ENCODE measurements at regions not wholly inside any gene's neighbourhood (a gene's known extent, or its start where the extent isn't known, plus 50 kb on each side); places are given as distances from the start of the nearest gene placed in this dataset.

DNA sequence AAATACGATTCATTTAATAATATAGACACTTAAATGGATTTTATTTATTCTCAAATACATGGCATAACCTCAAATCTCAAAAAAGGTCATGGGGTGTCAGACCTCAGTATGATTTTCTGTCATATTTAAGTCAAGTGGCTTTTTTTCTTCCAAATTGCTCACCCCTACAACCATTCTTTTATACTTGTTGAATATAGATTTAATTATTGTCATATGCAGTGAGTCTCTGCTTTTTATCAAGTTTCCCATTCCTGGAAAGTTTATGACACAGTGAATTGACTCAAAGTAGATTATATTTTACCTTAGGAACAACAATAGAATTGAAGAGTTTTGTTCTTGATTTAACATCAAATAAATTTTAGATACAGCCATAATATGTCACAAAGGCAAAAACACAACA, 59.5 kb upstream of the IRF2BP2 start:
- DNase-seq (ENCODE audit: low read depth in 4 of 4, low spot score in 3 of 4): no peak

DNA sequence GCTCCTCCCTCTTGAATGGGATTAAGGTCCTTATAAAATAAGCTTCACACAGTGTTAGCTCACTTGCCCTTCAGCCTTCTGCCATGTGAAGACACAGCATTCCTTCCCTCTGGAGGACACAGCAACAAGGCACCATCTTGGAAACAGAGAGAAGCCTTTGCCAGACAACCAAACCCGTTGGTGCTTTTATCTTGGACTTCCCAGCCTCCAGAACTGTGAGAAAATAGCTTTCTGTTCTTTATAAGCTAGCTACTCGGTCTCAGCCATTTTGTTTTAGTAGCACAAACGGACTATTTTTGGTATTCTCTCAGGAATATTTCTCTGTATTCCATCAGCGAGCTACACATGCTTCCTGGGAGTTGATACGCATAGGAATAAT, 58.6 kb upstream of the IRF2BP2 start:
- DNase-seq (ENCODE audit: low read depth in 4 of 4, low spot score in 3 of 4): no peak

GRCh38 chr1:234667600-234668576, 57.9 kb upstream of the IRF2BP2 start:
- no peak for DNase-seq (ENCODE audit: low read depth in 4 of 4, low spot score in 3 of 4)

DNA sequence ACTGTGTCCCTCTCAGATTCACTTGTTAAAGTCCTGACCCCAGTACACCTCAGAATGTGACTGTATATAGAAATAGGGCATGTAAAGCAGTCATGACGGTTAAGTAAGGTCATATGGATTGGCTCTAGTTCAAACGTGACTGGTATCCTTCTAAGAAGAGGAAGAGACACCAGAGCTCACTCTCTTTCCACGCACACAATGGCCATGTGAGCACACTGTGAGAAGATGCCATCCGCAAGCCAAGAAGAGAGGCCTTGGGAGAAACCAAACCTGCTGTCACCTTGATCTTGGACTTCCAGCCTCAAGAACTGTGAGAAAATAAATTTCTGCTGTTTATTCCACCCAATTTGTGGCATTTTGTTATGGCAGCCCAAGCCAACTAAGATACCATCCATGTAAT, 56.8 kb upstream of the IRF2BP2 start:
- DNase-seq (ENCODE audit: low read depth in 4 of 4, low spot score in 3 of 4): no peak

DNA sequence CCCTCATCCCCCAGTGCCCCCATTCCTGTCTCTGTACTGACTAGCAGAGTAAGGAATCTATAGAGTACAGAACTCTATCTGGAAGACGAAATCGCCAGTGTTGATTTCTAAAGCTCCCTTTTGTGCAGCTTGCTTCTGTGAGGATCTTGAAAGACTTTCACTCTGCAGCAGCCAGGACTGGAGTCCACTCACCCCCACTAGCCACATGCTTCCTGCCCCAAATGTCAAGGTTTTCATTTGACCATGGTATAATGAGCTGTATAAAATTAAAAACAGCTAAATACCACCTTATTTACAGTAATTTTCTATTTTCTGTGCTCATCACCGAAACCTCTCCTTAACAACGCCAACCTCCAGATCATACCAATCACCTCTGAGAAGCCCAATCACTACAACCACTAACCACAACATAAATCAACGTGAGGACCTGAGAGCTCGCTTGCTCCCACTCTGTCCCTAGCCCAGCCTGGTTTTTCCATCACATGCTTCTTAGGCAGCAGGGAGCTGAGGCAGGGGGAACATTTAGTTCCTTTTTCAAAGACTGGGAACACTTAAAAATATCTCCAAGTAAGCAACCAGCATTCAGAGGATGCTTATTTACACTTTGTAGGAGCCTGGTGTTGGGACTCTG, 56.1 kb upstream of the IRF2BP2 start:
- DNase-seq (ENCODE audit: low read depth in 4 of 4, low spot score in 3 of 4): no peak

DNA sequence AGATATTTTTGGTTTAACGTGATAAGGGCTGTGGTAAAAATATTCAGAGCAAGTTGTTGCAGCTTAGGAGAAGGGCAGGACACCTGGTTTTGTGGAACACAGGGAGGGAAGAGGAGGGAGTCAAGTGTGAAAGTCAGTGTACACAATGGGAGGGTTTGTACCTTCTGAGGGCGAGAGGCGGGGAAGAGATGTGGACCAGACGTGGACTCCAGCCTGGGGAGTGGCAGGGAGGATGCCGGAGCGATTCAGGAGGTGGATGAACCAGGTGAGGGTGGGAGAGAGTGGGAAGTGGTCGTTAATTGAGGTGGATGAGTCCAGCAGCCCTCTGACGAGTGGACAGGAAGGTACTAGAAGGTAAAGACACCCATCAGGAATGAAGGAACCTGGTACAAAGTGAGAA, 52.2 kb upstream of the IRF2BP2 start:
- no peak for DNase-seq (ENCODE audit: low read depth in 4 of 4, low spot score in 3 of 4)

- no peak for DNase-seq (ENCODE audit: low read depth in 4 of 4, low spot score in 3 of 4)
These were observed 51.4 kb upstream of the IRF2BP2 start for GRCh38 chr1:234661317-234661928.

DNA sequence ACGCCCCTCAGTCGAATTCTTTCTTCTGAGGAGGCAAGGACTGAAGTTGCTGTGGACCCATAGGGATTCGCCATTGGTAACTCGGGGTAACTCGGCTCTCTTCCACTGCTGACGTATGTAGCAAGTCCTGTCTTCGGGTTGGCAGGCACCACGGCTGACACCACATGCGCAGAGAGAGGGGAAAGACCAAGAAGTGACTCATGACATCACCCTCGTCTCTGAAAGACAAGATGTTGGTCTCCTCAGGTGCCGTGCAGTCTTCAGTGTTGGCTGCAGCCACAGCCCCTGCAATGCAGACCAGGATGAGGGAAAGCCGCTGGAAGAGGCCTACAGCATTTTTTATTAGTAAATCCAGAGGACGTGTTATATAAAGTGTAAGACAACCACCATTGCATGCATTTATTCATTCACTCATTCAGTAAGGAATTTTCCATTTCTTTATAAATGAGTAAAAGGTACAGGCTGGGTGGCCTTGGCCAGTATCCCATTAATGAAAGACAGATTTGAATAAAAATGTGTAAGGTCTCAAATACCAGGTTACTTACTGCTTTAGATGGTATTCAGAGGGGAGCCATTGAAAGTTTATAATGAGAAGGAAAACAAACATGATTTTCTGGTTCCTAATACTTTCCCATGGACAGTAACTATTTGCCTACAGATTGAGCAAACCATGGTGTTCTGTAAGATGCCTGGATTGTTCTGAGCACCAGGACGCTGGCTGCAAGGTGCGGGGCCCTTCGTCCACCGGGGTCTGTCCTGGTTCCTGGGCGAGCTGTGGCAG, 50.7 kb upstream of the IRF2BP2 start:
- DNase-seq (ENCODE audit: low read depth in 4 of 4, low spot score in 3 of 4): no peak
